WTC11 (cell line): ENCODE measurements at regions not wholly inside any gene's neighbourhood (a gene's known extent, or its start where the extent isn't known, plus 50 kb on each side); places are given as distances from the start of the nearest gene placed in this dataset.
"Not testable (repeated sequence)": the region's sequence is repeated elsewhere in the genome, so short reads cannot be mapped to it uniquely, and the experiment has no call there.

Source experiments
- CTCF ChIP-seq: fragments of 200-600 bp; IDR thresholded peaks from 2 replicates; pipeline ENCODE4 v1.8.0; 2022; ENCODE audit warnings: antibody characterized with exemption
- ESRRA ChIP-seq: sonication (generic); formaldehyde crosslinking; IDR thresholded peaks from 2 replicates; pipeline ENCODE4 v1.8.1; 2022; ENCODE audit warnings: mild to moderate bottlenecking, missing genetic modification reagents, borderline replicate concordance
- NFYB ChIP-seq: sonication (generic); formaldehyde crosslinking; conservative IDR thresholded peaks from 2 replicates; pipeline ENCODE4 v1.8.0; 2022; ENCODE audit warnings: low read depth, missing genetic modification reagents
- USF2 ChIP-seq: sonication (generic); formaldehyde crosslinking; IDR thresholded peaks from 2 replicates; pipeline ENCODE4 v1.8.1; 2023; ENCODE audit warnings: mild to moderate bottlenecking, missing genetic modification reagents, moderate library complexity
- ZNF138 ChIP-seq: sonication (generic); formaldehyde crosslinking; conservative IDR thresholded peaks from 2 replicates; pipeline ENCODE4 v1.8.1; 2022; ENCODE audit warnings: mild to moderate bottlenecking, moderate library complexity, missing genetic modification reagents
- TF ChIP-seq, protein P1 (sequence below): sonication (generic); formaldehyde crosslinking; IDR thresholded peaks from 2 replicates; pipeline ENCODE4 v1.8.1; 2023; ENCODE audit warnings: mild to moderate bottlenecking, missing genetic modification reagents
- TF ChIP-seq, protein P2 (sequence below): sonication (generic); formaldehyde crosslinking; IDR thresholded peaks from 2 replicates; pipeline ENCODE4 v1.8.1; 2022; ENCODE audit warnings: low read depth, missing genetic modification reagents, borderline replicate concordance

- not testable (repeated sequence) for TF ChIP-seq CTCF; USF2 (CRISPR knock-in tag); NFYB; ESRRA (CRISPR knock-in tag); ZNF138 (CRISPR knock-in tag)
- TF ChIP-seq, protein P1, sequence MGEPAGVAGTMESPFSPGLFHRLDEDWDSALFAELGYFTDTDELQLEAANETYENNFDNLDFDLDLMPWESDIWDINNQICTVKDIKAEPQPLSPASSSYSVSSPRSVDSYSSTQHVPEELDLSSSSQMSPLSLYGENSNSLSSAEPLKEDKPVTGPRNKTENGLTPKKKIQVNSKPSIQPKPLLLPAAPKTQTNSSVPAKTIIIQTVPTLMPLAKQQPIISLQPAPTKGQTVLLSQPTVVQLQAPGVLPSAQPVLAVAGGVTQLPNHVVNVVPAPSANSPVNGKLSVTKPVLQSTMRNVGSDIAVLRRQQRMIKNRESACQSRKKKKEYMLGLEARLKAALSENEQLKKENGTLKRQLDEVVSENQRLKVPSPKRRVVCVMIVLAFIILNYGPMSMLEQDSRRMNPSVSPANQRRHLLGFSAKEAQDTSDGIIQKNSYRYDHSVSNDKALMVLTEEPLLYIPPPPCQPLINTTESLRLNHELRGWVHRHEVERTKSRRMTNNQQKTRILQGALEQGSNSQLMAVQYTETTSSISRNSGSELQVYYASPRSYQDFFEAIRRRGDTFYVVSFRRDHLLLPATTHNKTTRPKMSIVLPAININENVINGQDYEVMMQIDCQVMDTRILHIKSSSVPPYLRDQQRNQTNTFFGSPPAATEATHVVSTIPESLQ: not testable (repeated sequence)
- TF ChIP-seq, protein P2, sequence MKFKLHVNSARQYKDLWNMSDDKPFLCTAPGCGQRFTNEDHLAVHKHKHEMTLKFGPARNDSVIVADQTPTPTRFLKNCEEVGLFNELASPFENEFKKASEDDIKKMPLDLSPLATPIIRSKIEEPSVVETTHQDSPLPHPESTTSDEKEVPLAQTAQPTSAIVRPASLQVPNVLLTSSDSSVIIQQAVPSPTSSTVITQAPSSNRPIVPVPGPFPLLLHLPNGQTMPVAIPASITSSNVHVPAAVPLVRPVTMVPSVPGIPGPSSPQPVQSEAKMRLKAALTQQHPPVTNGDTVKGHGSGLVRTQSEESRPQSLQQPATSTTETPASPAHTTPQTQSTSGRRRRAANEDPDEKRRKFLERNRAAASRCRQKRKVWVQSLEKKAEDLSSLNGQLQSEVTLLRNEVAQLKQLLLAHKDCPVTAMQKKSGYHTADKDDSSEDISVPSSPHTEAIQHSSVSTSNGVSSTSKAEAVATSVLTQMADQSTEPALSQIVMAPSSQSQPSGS (CRISPR knock-in tag): not testable (repeated sequence)
Measured at GRCh38 chr2:131948641-131949040, 213.1 kb downstream of the ANKRD30BL start.
